HL-60 (cell line): ENCODE measurements at regions not wholly inside any gene's neighbourhood (a gene's known extent, or its start where the extent isn't known, plus 50 kb on each side); places are given as distances from the start of the nearest gene placed in this dataset.

Source experiments
- DNase-seq, 2 experiments: peaks; one replicate each; pipeline ENCODE4 v3.0.0-alpha.2; 2010 to 2020; ENCODE audit warnings: low read depth in 1 of 2, low spot score in 1 of 2
- H3K27ac ChIP-seq: fragments of 250-450 bp; sonication (Bioruptor Pico); replicated peaks from 2 replicates; pipeline ENCODE4 v1.5.1; 2020; ENCODE audit warnings: mild to moderate bottlenecking, moderate library complexity
- H3K27me3 ChIP-seq: fragments of 250-450 bp; sonication (Bioruptor Pico); 2 replicates; pipeline ENCODE4 v1.5.1; 2021; ENCODE audit warnings: mild to moderate bottlenecking, moderate library complexity; ENCODE audit not compliant: insufficient read depth, poor library complexity, severe bottlenecking
- H3K4me3 ChIP-seq: replicated peaks from 2 replicates; pipeline ENCODE4 v1.5.1; 2011; ENCODE audit warnings: mild to moderate bottlenecking, control low read depth, low read length; ENCODE audit not compliant: insufficient read depth
- CTCF ChIP-seq: IDR thresholded peaks from one replicate; pipeline ENCODE4 v1.5.1; 2011; ENCODE audit warnings: low read length, control low read depth, inconsistent platforms; ENCODE audit not compliant: insufficient read depth
- GABPA ChIP-seq: IDR thresholded peaks from 2 replicates; pipeline ENCODE4 v1.6.1; 2012; ENCODE audit warnings: low read depth
- POLR2AphosphoS5 ChIP-seq: IDR thresholded peaks from 2 replicates; pipeline ENCODE4 v1.6.1; 2012; ENCODE audit warnings: low read depth
- REST ChIP-seq: IDR thresholded peaks from 2 replicates; pipeline ENCODE4 v1.6.1; 2012; ENCODE audit warnings: low read depth; ENCODE audit not compliant: insufficient replicate concordance
- SPI1 ChIP-seq: IDR thresholded peaks from 2 replicates; pipeline ENCODE4 v1.6.1; 2012; ENCODE audit warnings: low read depth, mild to moderate bottlenecking, borderline replicate concordance

- DNase-seq = no peak
Measured at GRCh38 chr9:18141681-18142080, 332.3 kb upstream of the ADAMTSL1 start.

GRCh38 chr9:18143073-18143745 lies 330.7 kb upstream of the ADAMTSL1 start:
- DNase-seq = no peak
- Histone ChIP-seq H3K4me3 (no peak overlapping the region), H3K27me3 (no peaks in the 10 kb centered on the region)

More at GRCh38 chr9:18141681-18142080, 332.3 kb upstream of the ADAMTSL1 start:
- Histone ChIP-seq H3K27me3 (no peaks in the 10 kb centered on the region), H3K27ac (no peak overlapping the region), H3K4me3 (no peak overlapping the region)
- TF ChIP-seq REST = no peak
- no peak for TF ChIP-seq GABPA
- no peak for TF ChIP-seq POLR2AphosphoS5
- TF ChIP-seq CTCF = no peak
- no peak for TF ChIP-seq SPI1

More at GRCh38 chr9:18143073-18143745, 330.7 kb upstream of the ADAMTSL1 start:
- no peak overlapping the region for H3K27ac ChIP-seq
- TF ChIP-seq GABPA (no peak), SPI1 (no peak), POLR2AphosphoS5 (no peak), REST (no peak), CTCF (no peak)
